B cell (primary cell): ENCODE measurements at regions not wholly inside any gene's neighbourhood (a gene's known extent, or its start where the extent isn't known, plus 50 kb on each side); places are given as distances from the start of the nearest gene placed in this dataset.

Experiments used
- CTCF ChIP-seq: fragments of 200-600 bp; IDR thresholded peaks from one replicate; pipeline ENCODE4 v1.8.0; 2022; ENCODE audit warnings: antibody characterized with exemption, mild to moderate bottlenecking
- EZH2 ChIP-seq: IDR thresholded peaks from 2 replicates; pipeline ENCODE4 v1.6.1; 2012; ENCODE audit warnings: borderline replicate concordance, low read depth, mild to moderate bottlenecking, moderate library complexity, low read length; ENCODE audit not compliant: insufficient read depth, poor library complexity, severe bottlenecking

- TF ChIP-seq CTCF = no peak
- TF ChIP-seq EZH2 = no peak
Measured at GRCh38 chr4:165678936-165679325, 194.1 kb upstream of the TLL1 start.
